HFF-Myc (cell line): ENCODE measurements at regions not wholly inside any gene's neighbourhood (a gene's known extent, or its start where the extent isn't known, plus 50 kb on each side); places are given as distances from the start of the nearest gene placed in this dataset.

ENCODE experiments used
- DNase-seq: peaks from one replicate; pipeline ENCODE4 v3.0.0-alpha.2; 2011; ENCODE audit warnings: low read depth; ENCODE audit errors: extremely low read depth
- H3K4me3 ChIP-seq: replicated peaks from 2 replicates; pipeline ENCODE4 v1.5.1; 2011; ENCODE audit warnings: low read depth, mild to moderate bottlenecking, control low read depth, low read length
- TF ChIP-seq, protein P1 (sequence below): IDR thresholded peaks from 2 replicates; pipeline ENCODE4 v1.5.1; 2012; ENCODE audit warnings: mild to moderate bottlenecking, low read depth, low read length, control low read depth; ENCODE audit errors: missing control alignments

DNA sequence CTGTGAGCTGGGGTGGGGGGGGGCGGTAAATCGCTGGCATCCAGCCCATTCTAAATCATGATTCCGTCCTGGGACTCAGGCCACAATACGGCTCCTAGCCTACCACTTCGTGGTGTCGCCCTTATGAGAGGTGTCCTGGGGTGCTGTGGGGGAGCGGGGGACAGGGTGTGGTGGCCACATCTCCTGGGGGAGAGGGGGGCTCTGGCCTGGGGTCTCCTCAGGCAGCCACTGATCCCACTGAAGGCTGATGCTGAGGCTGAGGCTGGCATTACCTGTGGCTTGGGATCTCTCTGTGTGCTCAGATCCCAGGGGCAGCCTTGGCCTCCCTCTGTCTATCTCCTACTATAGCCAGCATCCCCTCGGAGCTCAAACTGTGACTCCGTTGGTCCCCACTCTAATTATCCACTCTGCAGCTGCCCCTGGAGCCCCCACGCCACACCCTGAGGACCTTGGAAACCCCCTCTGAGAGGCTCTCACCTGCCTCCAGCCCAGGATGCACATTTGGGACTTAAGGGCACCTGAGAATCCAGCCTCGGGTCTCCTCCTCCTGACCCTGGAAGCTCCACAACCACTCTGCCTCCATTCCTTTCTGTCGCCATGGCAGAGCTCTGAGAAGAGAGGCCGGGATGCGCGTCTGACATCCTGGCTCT is 249.3 kb upstream of the TCERG1L start:
- no peak overlapping the region for H3K4me3 ChIP-seq
- no peak for DNase-seq
- TF ChIP-seq, protein P1, sequence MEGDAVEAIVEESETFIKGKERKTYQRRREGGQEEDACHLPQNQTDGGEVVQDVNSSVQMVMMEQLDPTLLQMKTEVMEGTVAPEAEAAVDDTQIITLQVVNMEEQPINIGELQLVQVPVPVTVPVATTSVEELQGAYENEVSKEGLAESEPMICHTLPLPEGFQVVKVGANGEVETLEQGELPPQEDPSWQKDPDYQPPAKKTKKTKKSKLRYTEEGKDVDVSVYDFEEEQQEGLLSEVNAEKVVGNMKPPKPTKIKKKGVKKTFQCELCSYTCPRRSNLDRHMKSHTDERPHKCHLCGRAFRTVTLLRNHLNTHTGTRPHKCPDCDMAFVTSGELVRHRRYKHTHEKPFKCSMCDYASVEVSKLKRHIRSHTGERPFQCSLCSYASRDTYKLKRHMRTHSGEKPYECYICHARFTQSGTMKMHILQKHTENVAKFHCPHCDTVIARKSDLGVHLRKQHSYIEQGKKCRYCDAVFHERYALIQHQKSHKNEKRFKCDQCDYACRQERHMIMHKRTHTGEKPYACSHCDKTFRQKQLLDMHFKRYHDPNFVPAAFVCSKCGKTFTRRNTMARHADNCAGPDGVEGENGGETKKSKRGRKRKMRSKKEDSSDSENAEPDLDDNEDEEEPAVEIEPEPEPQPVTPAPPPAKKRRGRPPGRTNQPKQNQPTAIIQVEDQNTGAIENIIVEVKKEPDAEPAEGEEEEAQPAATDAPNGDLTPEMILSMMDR, result no peak

DNA sequence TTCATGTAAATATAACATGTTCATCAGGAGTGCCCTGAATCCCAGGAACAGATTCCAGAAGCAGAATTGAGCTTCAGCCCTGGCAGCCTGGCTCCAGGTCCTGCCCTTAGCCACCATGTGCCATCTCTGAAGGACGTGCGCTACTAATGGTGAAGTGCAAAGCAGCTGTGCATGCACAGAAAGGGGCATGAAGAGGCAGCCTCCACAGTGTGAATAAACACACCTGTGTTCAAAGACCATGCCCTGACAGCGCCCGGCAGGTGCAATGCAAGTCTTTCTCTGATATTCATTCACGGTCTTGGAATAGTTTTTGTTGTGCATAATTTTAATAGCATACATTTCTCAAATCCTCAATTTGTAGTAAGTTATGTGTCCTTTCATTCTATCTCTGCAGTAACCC is 250.4 kb upstream of the TCERG1L start:
- TF ChIP-seq, protein P1, result no peak
- no peak for DNase-seq
- no peak overlapping the region for H3K4me3 ChIP-seq

DNA sequence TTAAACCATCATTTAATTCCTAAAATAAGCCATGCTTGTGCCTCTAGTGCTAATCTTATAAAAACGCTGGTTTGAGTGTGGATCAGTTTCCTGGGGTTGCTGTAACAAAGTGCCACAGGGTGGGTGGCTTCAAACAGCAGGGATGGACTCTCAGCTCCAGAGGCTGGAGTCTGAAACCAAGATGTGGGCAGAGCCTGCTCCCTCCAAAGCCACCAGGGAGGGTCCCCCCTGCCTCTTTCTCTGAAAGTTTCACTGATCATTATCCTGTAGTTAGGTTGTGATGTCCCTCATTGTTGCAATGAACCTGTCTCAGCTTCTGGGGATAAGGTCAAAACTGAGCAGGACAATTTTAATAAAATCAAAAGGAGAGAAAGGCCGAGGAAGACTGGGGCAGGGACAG is 251.9 kb upstream of the TCERG1L start:
- H3K4me3 ChIP-seq, result no peak overlapping the region
- TF ChIP-seq, protein P1, result no peak
- DNase-seq, result no peak

- H3K4me3 ChIP-seq, result no peak overlapping the region
- TF ChIP-seq, protein P1, result no peak
- no peak for DNase-seq
These were observed 256.0 kb upstream of the TCERG1L start for GRCh38 chr10:131567279-131568162.

DNA sequence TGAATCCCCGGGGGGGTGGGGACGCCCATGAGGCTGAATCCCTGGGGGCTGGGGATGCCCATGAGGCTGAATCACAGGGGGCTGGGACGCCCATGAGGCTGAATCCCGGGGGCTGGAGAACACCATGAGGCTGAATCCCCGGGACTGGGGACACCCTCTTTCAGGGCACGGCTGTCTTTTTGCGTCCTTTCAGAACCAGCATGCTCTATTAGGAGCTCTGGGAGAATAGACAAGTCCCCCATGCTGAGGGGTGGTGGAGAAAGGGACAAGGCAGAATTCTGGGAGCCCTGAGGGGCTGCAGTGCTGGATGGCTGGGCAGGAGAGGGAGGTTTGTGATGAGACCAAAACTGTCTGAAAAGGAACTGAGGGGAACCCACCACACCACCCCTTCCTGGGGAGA is 257.3 kb upstream of the TCERG1L start:
- no peak overlapping the region for H3K4me3 ChIP-seq
- DNase-seq, result no peak
- TF ChIP-seq, protein P1, result no peak

GRCh38 chr10:131569851-131570715 is 258.6 kb upstream of the TCERG1L start:
- DNase-seq, result no peak
- TF ChIP-seq, protein P1, result no peak
- no peak overlapping the region for H3K4me3 ChIP-seq
